ACHN (cell line): ENCODE measurements at regions not wholly inside any gene's neighbourhood (a gene's known extent, or its start where the extent isn't known, plus 50 kb on each side); places are given as distances from the start of the nearest gene placed in this dataset.

Source experiments
- DNase-seq: peaks from one replicate; pipeline ENCODE4 v3.0.0-alpha.2; 2015
- in situ Hi-C: cut with HindIII; loops from 2 replicates; pipeline ENCODE4 v1.10.0; 2017; ENCODE audit warnings: low sequenced_read_pairs, low pct_ligation_motif_present, low pct_unique_long_range_greater_than_20kb

DNA sequence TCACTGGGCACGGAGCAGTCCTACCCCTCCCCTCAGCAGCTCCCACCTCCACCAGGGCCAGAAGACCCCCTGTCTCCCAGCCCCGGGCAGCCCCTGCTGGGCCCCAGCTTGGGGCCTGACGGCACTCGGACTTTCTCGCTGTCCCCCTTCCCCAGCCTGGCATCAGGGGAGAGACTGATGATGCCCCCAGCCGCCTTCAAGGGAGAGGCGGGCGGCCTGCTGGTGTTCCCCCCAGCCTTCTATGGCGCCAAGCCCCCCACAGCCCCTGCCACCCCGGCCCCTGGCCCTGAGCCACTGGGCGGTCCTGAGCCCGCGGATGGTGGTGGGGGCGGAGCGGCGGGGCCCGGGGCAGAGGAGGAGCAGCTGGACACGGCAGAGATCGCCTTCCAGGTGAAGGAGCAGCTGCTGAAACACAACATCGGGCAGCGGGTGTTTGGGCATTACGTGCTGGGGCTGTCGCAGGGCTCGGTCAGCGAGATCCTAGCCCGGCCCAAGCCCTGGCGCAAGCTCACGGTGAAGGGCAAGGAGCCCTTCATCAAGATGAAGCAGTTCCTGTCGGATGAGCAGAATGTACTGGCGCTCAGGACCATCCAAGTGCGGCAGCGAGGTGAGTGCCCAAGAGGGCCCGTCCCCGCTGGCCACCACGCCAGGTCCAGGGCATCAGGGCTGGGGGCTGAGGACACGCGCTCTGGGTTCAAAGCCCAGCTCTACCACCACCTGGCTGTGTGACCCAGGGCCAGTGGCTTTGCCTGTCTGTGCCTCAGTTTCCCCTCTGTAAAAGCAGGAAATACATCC lies 58.6 kb downstream of the PHETA1 start:
- no peak for DNase-seq
- in situ Hi-C loops = no loop called here

DNA sequence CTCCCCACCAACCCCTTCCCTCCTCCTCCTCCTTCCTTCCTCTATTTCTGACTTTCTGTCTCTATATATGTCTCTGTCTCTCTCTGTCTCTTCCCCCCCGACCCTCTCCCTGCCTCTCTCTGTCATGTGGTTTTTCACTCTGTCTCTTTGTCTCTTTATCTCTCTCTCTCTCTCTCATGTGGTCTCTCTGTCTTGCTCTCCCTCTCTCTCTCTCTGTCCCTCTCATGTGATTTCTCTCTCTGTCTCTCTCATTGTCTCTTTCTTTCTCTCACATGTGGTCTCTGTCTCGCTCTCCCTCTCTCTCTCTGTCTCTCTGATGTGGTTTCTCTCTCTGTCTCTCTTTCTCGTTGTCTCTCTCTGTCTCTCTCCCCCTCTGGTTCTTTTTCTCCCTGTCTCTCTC lies 59.3 kb downstream of the PHETA1 start:
- DNase-seq = no peak
- in situ Hi-C loops = no loop called here

GRCh38 chr12:111308473-111308872 lies 60.4 kb downstream of the PHETA1 start:
- in situ Hi-C loops = no loop called here
- no peak for DNase-seq

DNA sequence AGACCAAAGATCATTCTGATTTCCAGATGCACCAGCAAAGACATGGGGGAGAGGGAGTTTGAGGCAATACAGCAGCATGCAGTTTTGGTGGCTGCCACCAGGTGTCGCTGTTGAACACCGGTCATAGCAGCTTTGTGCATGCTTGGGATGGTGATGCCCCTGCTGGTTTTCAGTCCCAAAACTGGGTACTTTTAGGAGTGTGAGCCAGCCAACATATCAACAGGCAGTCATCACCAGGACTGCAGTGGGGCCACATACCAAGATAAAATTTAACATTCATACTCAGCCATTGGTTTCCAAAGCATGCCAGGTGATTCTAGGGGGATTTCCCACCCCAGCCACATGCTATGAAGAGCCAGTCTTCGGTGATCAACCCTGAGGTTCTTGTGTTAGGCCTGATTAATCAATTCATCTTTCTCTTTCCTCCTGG lies 64.2 kb downstream of the PHETA1 start:
- in situ Hi-C loops = no loop called here
- DNase-seq = peak; percentile 47

DNA sequence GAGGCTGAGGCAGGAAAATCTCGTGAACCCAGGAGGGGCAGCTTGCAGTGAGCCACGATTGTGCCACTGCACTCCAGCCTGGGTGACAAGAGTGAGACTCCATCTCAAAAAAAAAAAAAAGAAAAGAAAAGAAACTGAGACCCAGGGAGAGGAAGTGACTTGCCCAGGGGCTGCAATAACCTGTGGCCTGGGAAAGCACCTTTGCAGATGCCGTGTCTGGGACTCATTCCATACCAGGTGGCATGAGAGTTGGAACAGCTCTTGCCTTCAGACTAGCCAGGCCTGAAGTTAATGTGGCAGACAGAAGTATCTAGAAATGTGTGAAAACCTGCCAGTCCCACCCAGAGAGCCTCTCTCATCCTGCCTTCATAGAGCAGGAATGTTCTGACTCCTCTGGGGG lies 65.4 kb downstream of the PHETA1 start:
- in situ Hi-C loops = no loop called here
- no peak for DNase-seq

GRCh38 chr12:111298582-111299436 lies 70.1 kb downstream of the PHETA1 start:
- in situ Hi-C loops = no loop called here
- peak; percentile 72 for DNase-seq

DNA sequence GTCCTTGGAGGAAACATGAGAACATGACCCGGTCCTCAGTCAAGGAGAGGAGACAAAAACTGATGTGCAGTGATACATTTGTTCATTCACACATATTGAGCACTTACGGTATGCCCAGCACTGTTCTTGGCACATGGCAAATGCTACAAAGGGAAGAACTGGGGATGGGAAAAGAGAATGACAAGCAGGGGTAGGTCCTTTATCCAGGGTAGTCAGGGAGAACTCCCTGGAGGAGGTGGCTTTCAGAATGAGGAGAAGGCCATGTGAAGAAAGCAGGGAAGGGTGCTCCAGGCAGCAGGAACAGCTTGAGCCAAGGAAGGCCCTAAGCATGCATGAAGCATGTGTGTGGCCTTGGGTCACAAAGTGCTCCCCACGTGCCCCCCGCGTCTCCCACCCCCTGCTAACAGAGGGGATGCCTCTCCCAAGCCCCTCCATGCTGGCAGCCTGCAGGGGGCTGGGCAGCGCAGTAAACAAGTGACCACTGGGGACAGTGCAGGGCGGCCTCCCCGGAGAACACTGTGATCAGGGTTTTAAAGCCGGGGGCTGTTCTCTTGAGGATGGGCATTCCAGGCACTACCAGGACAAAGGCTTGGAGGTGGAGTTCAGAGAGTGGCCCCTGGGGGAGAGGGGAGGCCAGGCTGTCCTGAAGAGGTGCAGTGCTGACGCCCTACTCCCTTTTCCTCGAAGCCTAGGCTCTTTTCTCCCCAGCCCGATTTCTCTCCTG lies 71.0 kb downstream of the PHETA1 start:
- DNase-seq = no peak
- in situ Hi-C loops = no loop called here

GRCh38 chr12:111296906-111297463 lies 71.9 kb downstream of the PHETA1 start:
- DNase-seq = no peak
- in situ Hi-C loops = no loop called here

- in situ Hi-C loops = no loop called here
- no peak for DNase-seq
Measured at GRCh38 chr12:111295176-111295575, 73.7 kb downstream of the PHETA1 start.

GRCh38 chr12:111293266-111294009 lies 75.5 kb downstream of the PHETA1 start:
- DNase-seq = no peak
- in situ Hi-C loops = no loop called here

DNA sequence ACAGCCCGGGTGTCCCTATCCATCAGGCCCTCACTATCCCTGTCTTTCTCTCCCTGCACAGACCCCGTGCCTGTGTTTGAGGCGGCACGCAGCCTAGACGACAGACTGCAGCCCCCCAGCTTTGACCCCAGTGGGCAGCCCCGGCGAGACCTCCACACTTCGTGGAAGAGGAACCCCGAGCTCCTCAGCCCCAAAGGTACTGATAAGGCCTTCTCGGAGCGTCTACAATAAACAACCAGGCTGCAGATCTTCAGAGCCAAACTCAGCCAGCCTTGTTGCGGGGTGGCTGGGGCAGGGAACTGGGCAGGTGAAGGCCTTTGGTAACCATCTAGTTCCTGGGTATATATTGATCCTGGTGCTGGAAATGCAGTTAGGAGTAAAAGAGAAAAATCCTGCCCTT lies 77.5 kb downstream of the PHETA1 start:
- no peak for DNase-seq
- in situ Hi-C loops = no loop called here

- in situ Hi-C loops = no loop called here
- no peak for DNase-seq
Measured at GRCh38 chr12:111288771-111289170, 80.1 kb downstream of the PHETA1 start.

DNA sequence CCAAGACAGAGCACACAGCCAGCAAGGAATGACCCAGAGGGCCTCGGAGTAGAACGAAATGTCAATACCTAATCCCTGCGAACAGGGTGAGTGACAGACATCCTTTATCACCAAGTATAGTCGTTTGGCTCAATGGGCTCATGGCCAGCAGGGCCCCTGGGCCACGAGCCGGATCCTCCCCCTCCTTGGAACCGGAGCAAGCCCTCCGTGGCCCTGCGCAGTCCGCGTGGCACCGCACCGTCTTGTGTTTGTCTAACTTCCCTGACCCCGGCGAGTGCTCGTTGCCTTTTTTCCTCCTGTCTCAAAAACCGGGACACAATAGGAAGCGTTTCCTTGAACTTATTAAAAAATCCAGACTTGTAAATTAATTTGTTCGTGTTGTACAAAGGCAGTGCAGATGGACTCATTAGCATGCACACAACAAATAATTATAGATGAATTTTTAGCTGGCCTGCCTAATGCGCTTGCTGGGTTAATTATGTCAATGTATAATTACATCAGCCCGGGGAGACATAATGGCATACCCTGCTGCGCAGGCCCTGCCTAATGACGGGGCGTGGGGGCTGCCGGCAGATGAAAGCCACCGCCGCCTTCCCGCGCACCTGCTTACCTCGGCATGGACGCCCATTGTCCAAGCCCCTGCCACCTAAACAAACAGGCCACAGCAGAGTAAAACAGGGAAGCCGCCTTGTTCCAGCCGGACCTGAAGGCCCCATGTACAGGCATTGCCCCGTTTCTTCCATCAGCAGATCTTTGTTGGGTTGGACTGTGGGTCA lies 81.6 kb downstream of the PHETA1 start:
- no peak for DNase-seq
- in situ Hi-C loops = no loop called here

DNA sequence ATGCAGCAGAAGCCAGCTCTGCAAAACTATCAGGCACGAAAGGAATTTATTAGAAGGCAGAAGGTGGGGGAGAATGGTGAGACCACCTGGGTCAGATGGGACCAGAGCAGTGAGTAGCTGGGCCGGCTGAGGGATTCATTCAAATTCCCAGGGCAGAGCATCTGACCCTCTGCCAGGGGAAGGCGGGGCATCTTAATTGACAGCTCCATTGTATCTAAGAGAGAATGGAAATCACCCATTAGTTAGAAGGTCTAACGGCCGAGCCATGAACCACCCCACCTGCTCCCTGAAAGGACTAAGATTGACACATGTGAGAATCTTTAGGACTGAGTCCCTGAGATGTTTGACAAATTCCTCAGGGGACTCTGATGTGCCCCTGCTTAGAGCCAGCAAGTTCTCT lies 83.7 kb downstream of the PHETA1 start:
- in situ Hi-C loops = no loop called here
- no peak for DNase-seq

- in situ Hi-C loops = no loop called here
- DNase-seq = no peak
Measured at GRCh38 chr12:111284709-111285108, 84.2 kb downstream of the PHETA1 start.

GRCh38 chr12:111283966-111284365 lies 84.9 kb downstream of the PHETA1 start:
- DNase-seq = no peak
- in situ Hi-C loops = no loop called here

- in situ Hi-C loops = no loop called here
- no peak for DNase-seq
Measured at GRCh38 chr12:111283521-111283920, 85.4 kb downstream of the PHETA1 start.

GRCh38 chr12:111277570-111277969 lies 91.3 kb downstream of the PHETA1 start:
- DNase-seq = no peak
- in situ Hi-C loops = no loop called here
